ENCODE measurements at regions not wholly inside any gene's neighbourhood (a gene's known extent, or its start where the extent isn't known, plus 50 kb on each side); places are given as distances from the start of the nearest gene placed in this dataset.

GRCh38 chr15:46856839-46857502, 860.3 kb upstream of the SEMA6D start:
- FAIRE-seq (no peak), DNase-seq (ENCODE audit: low spot score) (no peak), ATAC-seq (no peak)
- Histone ChIP-seq H3K4me1 (ENCODE audit: insufficient read depth, low read length) (no peaks in the 10 kb centered on the region), H3K9me3 (ENCODE audit: low read length) (peaks cover 98% of the 10 kb centered on the region), H3K9ac (ENCODE audit: insufficient read depth, low read depth, low read length) (no peak overlapping the region), H4K20me1 (ENCODE audit: insufficient read depth, low read length) (no peaks in the 10 kb centered on the region), H2AFZ (ENCODE audit: low read length) (no peak overlapping the region), H3K27ac (ENCODE audit: extremely low read length, insufficient read depth, low read length) (no peak overlapping the region), H3K4me2 (ENCODE audit: low read depth, low read length) (no peak overlapping the region), H3K36me3 (replicated peaks in 1 of 2; ENCODE audit: control insufficient read depth in 1 of 2, insufficient read depth in 2 of 2, low read length in 2 of 2) (no peaks in the 10 kb centered on the region), H3K79me2 (ENCODE audit: insufficient read depth, low read length) (no peaks in the 10 kb centered on the region), H3K27me3 (ENCODE audit: control insufficient read depth in 1 of 2, insufficient read depth in 2 of 2, low read length in 2 of 2) (no peaks in the 10 kb centered on the region), H3K4me3 (replicated peaks in 1 of 3; ENCODE audit: insufficient read depth in 1 of 3, low read depth in 2 of 3, low read length in 3 of 3) (no peak overlapping the region)
- WGBS (ENCODE audit: low lambda C conversion rate): 12% methylated on average over 6 of the region's 6 CpGs
- no TSS peak for BruUV-seq (replicated peaks)
- ChIA-PET POLR2A (no interaction called here), CTCF (ENCODE audit: low intra/inter-chr PET ratio, low total read pairs) (no interaction called here)
- in situ Hi-C loops (cut with HindIII; ENCODE audit: extremely low pct_ligation_motif_present, low pct_unique_long_range_greater_than_20kb) (no loop called here), intact Hi-C loops (cut with micrococcal nuclease; ENCODE audit: unreplicated experiment) (no loop called here)
- TF ChIP-seq KAT2B (IDR thresholded peaks at IDR 0.05; ENCODE audit: borderline replicate concordance, low read depth, low read length) (no peak), HNRNPUL1 (IDR thresholded peaks at IDR 0.05; ENCODE audit: low read depth, low read length) (no peak), ZNF274 (CRISPR knock-in tag; IDR thresholded peaks at IDR 0.05) (no peak), ZNF782 (CRISPR knock-in tag; IDR thresholded peaks at IDR 0.05; ENCODE audit: borderline replicate concordance) (no peak), SUZ12 (IDR thresholded peaks at IDR 0.05; ENCODE audit: low read depth, low read length) (no peak), ATF7-NPFF (CRISPR knock-in tag; IDR thresholded peaks at IDR 0.05; ENCODE audit: low read depth) (no peak), HNRNPLL (IDR thresholded peaks at IDR 0.05; ENCODE audit: low read depth, low read length, poor library complexity, severe bottlenecking) (no peak), HIC2 (CRISPR knock-in tag; IDR thresholded peaks at IDR 0.05; ENCODE audit: low read depth) (no peak), ZNF24 (IDR thresholded peaks at IDR 0.05) (no peak), ZNF580 (CRISPR knock-in tag; IDR thresholded peaks at IDR 0.05; ENCODE audit: borderline replicate concordance, low read depth) (no peak), ZNF207 (IDR thresholded peaks at IDR 0.05; ENCODE audit: borderline replicate concordance) (no peak), HOMEZ (CRISPR knock-in tag; IDR thresholded peaks at IDR 0.05; ENCODE audit: low read depth) (no peak), RORA (CRISPR knock-in tag; IDR thresholded peaks at IDR 0.05) (no peak), THYN1 (CRISPR knock-in tag; IDR thresholded peaks at IDR 0.05; ENCODE audit: borderline replicate concordance, low read depth) (no peak), PHF20 (CRISPR knock-in tag; IDR thresholded peaks at IDR 0.05) (no peak), SRSF4 (IDR thresholded peaks at IDR 0.05; ENCODE audit: low read depth, low read length, poor library complexity, severe bottlenecking) (no peak)
- TF ChIP-seq, protein P1, sequence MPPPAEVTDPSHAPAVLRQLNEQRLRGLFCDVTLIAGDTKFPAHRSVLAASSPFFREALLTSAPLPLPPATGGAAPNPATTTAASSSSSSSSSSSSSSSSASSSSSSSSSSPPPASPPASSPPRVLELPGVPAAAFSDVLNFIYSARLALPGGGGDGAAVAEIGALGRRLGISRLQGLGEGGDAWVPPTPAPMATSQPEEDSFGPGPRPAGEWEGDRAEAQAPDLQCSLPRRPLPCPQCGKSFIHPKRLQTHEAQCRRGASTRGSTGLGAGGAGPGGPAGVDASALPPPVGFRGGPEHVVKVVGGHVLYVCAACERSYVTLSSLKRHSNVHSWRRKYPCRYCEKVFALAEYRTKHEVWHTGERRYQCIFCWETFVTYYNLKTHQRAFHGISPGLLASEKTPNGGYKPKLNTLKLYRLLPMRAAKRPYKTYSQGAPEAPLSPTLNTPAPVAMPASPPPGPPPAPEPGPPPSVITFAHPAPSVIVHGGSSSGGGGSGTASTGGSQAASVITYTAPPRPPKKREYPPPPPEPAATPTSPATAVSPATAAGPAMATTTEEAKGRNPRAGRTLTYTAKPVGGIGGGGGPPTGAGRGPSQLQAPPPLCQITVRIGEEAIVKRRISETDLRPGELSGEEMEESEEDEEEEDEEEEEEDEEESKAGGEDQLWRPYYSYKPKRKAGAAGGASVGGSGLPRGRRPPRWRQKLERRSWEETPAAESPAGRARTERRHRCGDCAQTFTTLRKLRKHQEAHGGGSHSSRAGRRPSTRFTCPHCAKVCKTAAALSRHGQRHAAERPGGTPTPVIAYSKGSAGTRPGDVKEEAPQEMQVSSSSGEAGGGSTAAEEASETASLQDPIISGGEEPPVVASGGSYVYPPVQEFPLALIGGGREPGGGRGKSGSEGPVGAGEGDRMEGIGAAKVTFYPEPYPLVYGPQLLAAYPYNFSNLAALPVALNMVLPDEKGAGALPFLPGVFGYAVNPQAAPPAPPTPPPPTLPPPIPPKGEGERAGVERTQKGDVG (CRISPR knock-in tag; IDR thresholded peaks at IDR 0.05; ENCODE audit: borderline replicate concordance): no peak
